ENCODE measurements at regions not wholly inside any gene's neighbourhood (a gene's known extent, or its start where the extent isn't known, plus 50 kb on each side); places are given as distances from the start of the nearest gene placed in this dataset.

DNA sequence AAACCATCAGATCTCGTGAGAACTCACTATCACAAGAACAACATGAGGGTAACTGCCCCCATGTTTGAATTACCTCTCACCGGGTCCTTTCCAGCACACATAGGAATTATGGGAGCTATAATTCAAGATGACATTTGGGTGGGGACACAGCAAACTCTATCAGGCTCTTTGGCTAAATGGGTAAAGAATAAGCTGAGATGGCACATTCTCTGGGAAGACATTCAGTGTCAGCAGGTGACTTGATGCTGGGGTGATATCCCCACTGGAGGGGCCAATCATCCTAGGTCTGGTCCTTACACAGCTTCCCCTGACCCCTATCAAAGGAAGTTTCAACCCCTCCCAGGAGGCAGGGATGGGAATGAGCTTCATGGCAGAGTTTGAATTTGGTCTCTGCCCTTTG is 664.0 kb upstream of the EEF2KMT start:
- TF ChIP-seq CTCF (IDR thresholded peaks at IDR 0.05; ENCODE audit: insufficient read depth, low read length, poor library complexity, severe bottlenecking) (no peak), EZH2phosphoT487 (conservative IDR thresholded peaks at IDR 0.05; ENCODE audit: low read length) (no peak)

Data from SU-DHL-6 (cell line).